MM.1S (cell line): ENCODE measurements at regions not wholly inside any gene's neighbourhood (a gene's known extent, or its start where the extent isn't known, plus 50 kb on each side); places are given as distances from the start of the nearest gene placed in this dataset.

Experiments used
- DNase-seq: peaks from one replicate; pipeline ENCODE4 v3.0.0-alpha.2; 2015
- H2AFZ ChIP-seq: fragments of 300-600 bp; sonication (generic); 2 replicates; pipeline ENCODE4 v1.6.0; 2016; ENCODE audit warnings: antibody characterized with exemption, low read length
- H3F3A ChIP-seq: fragments of 300-600 bp; sonication (generic); 2 replicates; pipeline ENCODE4 v1.6.1; 2016; ENCODE audit warnings: mild to moderate bottlenecking, antibody characterized with exemption, low read length, moderate library complexity, mixed read lengths; ENCODE audit not compliant: insufficient read depth
- H3K27ac ChIP-seq: fragments of 300-600 bp; sonication (generic); 2 replicates; pipeline ENCODE4 v1.5.1; 2016; ENCODE audit warnings: mild to moderate bottlenecking, low read length
- H3K27me3 ChIP-seq: fragments of 300-600 bp; sonication (generic); replicated peaks from 2 replicates; pipeline ENCODE4 v1.6.0; 2016; ENCODE audit warnings: low read length; ENCODE audit not compliant: insufficient read depth
- H3K36me3 ChIP-seq: fragments of 300-600 bp; sonication (generic); replicated peaks from 2 replicates; pipeline ENCODE4 v1.6.1; 2016; ENCODE audit warnings: mild to moderate bottlenecking, low read length, mixed read lengths; ENCODE audit not compliant: insufficient read depth
- H3K4me1 ChIP-seq: fragments of 300-600 bp; sonication (generic); 2 replicates; pipeline ENCODE4 v1.6.1; 2016; ENCODE audit warnings: low read length, mixed read lengths
- H3K4me2 ChIP-seq: fragments of 300-600 bp; sonication (generic); 2 replicates; pipeline ENCODE4 v1.6.0; 2016; ENCODE audit warnings: low read depth, low read length
- H3K4me3 ChIP-seq: fragments of 300-600 bp; sonication (generic); 2 replicates; pipeline ENCODE4 v1.5.1; 2016; ENCODE audit warnings: low read length, mixed read lengths
- H3K79me2 ChIP-seq: fragments of 300-600 bp; sonication (generic); 2 replicates; pipeline ENCODE4 v1.6.1; 2016; ENCODE audit warnings: mixed run types, low read length, mixed read lengths
- H3K9ac ChIP-seq: fragments of 300-600 bp; sonication (generic); 2 replicates; pipeline ENCODE4 v1.6.1; 2016; ENCODE audit warnings: low read length, mixed read lengths
- H3K9me2 ChIP-seq: fragments of 300-600 bp; sonication (generic); replicated peaks from 2 replicates; pipeline ENCODE4 v1.6.1; 2016; ENCODE audit warnings: mild to moderate bottlenecking, low read length, mixed read lengths; ENCODE audit not compliant: insufficient read depth
- H3K9me3 ChIP-seq: fragments of 300-600 bp; sonication (generic); replicated peaks from 2 replicates; pipeline ENCODE4 v1.6.1; 2016; ENCODE audit warnings: mild to moderate bottlenecking, low read length, mixed read lengths; ENCODE audit not compliant: insufficient read depth
- H4K20me1 ChIP-seq: fragments of 300-600 bp; sonication (generic); 2 replicates; pipeline ENCODE4 v1.6.1; 2016; ENCODE audit warnings: mild to moderate bottlenecking, low read length, moderate library complexity, mixed read lengths; ENCODE audit not compliant: insufficient read depth
- CTCF ChIP-seq: fragments of 300-600 bp; sonication (generic); IDR thresholded peaks from 2 replicates; pipeline ENCODE4 v1.5.1; 2016; ENCODE audit warnings: antibody characterized with exemption, low read length, mixed read lengths
- EZH2 ChIP-seq: fragments of 300-600 bp; sonication (generic); optimal IDR thresholded peaks from 2 replicates; pipeline ENCODE3; 2017; ENCODE audit warnings: low read depth, mild to moderate bottlenecking, antibody characterized with exemption, low read length, mixed read lengths
- EZH2phosphoT487 ChIP-seq: fragments of 300-600 bp; sonication (generic); IDR thresholded peaks from 2 replicates; pipeline ENCODE4 v1.6.1; 2018; ENCODE audit warnings: antibody characterized with exemption, low read length

- Histone ChIP-seq H3K27ac (no peak overlapping the region), H2AFZ (no peak overlapping the region), H3K27me3 (no peaks in the 10 kb centered on the region), H3K9me2 (no peaks in the 10 kb centered on the region), H3K36me3 (no peaks in the 10 kb centered on the region), H3F3A (no peaks in the 10 kb centered on the region), H3K9ac (no peak overlapping the region), H3K4me2 (no peak overlapping the region), H3K4me3 (no peak overlapping the region), H3K9me3 (no peaks in the 10 kb centered on the region), H3K79me2 (no peaks in the 10 kb centered on the region), H4K20me1 (no peaks in the 10 kb centered on the region), H3K4me1 (no peaks in the 10 kb centered on the region)
- DNase-seq: no peak
- TF ChIP-seq CTCF (no peak), EZH2phosphoT487 (no peak), EZH2 (no peak)
These were observed 797.0 kb downstream of the GALR1 start for GRCh38 chr18:78046631-78047030.

GRCh38 chr18:78049281-78049680 lies 799.6 kb downstream of the GALR1 start:
- Histone ChIP-seq H3K4me2 (no peak overlapping the region), H3K79me2 (no peaks in the 10 kb centered on the region), H3K9ac (no peak overlapping the region), H3K9me2 (no peaks in the 10 kb centered on the region), H3K27ac (no peak overlapping the region), H3K4me3 (no peak overlapping the region), H3K9me3 (no peaks in the 10 kb centered on the region), H3F3A (no peaks in the 10 kb centered on the region), H2AFZ (no peak overlapping the region), H3K4me1 (no peaks in the 10 kb centered on the region), H4K20me1 (no peaks in the 10 kb centered on the region), H3K27me3 (no peaks in the 10 kb centered on the region), H3K36me3 (no peaks in the 10 kb centered on the region)
- no peak for DNase-seq
- no peak for TF ChIP-seq CTCF
- no peak for TF ChIP-seq EZH2
- no peak for TF ChIP-seq EZH2phosphoT487

GRCh38 chr18:78054801-78055200 lies 805.2 kb downstream of the GALR1 start:
- H3K9me3 ChIP-seq: no peaks in the 10 kb centered on the region
- TF ChIP-seq EZH2phosphoT487: no peak
- TF ChIP-seq CTCF: no peak
- TF ChIP-seq EZH2: no peak
- H3K9me2 ChIP-seq: no peaks in the 10 kb centered on the region
- H4K20me1 ChIP-seq: no peaks in the 10 kb centered on the region
- no peak overlapping the region for H3K4me3 ChIP-seq
- H3K79me2 ChIP-seq: no peaks in the 10 kb centered on the region
- H3K9ac ChIP-seq: no peak overlapping the region
- no peaks in the 10 kb centered on the region for H3F3A ChIP-seq
- H3K27ac ChIP-seq: no peak overlapping the region
- H3K4me2 ChIP-seq: no peak overlapping the region
- no peaks in the 10 kb centered on the region for H3K4me1 ChIP-seq
- no peaks in the 10 kb centered on the region for H3K27me3 ChIP-seq
- H3K36me3 ChIP-seq: no peaks in the 10 kb centered on the region
- no peak for DNase-seq
- no peak overlapping the region for H2AFZ ChIP-seq
